Endometrium (tissue), 2 donors: ENCODE measurements at regions not wholly inside any gene's neighbourhood (a gene's known extent, or its start where the extent isn't known, plus 50 kb on each side); places are given as distances from the start of the nearest gene placed in this dataset.
"Not testable (repeated sequence)": the region's sequence is repeated elsewhere in the genome, so short reads cannot be mapped to it uniquely, and the experiment has no call there.

Source experiments
- FAIRE-seq: peaks from 2 replicates; lab custom pipeline; 2012; peaks lifted over from hg19 to GRCh38; lab: Jason Lieb, UNC
- donor health status: control.
- donor health status: control.

DNA sequence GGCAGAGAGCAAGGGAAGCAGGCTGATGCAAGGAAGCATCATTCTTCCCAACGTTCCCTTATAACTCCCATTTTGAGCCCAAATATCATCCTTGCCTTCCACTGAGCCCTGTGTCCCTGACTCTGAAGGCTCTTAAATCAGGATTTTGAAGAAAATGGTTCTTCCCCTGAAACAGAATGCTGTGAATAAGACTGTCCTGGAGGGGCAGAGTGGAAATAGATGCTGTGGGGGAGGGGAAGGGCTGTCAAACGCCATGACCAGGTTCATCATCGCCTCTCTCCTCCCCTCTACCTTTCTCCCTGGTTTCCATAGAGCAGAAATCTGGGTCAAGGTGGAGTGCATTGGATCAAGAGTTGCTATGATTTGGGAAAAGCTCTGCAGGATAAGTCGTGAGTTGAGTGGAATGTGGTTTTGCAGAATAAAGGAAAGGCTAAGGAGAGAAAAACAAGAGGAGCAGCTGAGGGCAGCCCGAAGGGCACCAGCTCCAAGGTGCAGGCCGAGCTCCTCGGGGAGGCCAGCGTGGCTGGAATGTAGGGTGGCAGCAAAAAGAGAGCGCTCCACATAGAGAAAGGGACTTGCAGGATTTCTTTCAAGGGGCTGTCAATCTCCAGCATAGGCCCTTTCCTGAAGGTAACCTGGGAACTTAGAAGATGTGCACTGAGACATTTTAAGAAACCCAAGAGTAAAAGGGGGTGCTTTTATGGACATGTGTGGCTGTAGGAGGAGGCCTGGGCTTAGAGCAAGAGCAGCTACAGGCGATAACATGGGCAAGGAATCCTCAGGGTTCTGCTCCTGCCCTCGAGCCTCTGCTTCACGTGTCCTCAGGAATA is 120.8 kb upstream of the CDYL start:
- FAIRE-seq: no peak

DNA sequence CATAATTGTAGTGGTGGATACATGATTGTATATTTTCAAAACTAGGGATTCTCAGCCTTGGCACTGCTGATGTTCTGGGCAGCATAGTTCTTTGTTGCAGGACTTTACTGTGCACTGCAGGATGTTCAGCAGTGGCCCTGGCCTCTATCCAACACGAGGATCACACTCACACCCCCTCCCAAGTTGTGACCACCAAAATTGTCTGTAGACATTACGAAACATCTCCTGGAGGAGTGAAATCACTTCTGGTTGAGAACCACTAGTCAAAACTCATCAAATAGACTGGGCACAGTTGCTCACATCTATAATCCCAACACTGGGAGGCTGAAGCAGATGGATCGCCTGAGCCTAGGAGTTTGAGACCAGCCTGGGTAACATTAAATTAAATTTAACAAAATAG is 123.1 kb upstream of the CDYL start:
- no peak for FAIRE-seq

DNA sequence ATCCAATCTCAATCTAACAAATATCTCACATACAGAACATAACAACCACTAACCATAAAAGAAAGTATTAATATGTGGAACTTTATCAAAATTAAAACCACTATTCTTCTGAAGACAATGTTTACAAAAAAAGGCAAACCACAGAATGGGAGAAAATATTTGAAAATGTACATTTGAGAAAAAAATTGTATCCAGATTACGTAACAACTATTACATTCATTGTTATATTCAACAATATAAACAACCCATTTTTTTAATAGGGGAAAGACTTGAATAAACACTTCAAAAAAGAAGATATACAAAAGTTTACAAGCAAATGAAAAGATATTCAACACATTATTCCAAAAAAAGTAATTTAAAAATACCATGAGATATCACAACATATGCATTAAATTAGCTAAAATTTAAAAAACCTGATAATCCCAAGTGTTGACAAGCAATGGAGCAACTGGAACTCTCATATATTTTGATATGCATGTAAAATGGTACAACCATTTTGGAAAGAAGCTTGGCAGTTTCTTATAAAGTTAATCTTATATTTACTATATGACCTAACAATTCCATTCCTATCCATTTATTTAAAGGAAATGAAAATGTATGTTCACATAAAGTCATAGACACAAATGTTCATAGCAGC is 124.3 kb upstream of the CDYL start:
- no peak for FAIRE-seq

DNA sequence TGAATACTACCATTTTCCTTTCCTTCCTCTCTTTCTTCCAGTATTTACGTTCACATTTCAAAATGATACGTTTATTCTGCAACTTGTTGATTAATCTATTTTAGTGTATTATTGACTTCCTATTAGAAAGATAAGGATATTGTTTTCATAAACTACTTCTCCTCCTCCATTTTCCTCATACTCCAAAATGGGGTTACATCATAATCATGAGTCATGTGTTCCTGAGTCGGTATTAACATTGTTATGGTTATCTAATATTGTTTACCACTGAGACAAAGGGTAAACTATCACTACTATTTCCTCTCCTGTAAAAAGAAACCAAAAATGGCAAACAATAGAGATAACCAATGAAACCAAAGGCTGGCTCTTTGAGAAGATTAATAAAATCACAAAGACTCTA is 126.5 kb upstream of the CDYL start:
- no peak for FAIRE-seq

DNA sequence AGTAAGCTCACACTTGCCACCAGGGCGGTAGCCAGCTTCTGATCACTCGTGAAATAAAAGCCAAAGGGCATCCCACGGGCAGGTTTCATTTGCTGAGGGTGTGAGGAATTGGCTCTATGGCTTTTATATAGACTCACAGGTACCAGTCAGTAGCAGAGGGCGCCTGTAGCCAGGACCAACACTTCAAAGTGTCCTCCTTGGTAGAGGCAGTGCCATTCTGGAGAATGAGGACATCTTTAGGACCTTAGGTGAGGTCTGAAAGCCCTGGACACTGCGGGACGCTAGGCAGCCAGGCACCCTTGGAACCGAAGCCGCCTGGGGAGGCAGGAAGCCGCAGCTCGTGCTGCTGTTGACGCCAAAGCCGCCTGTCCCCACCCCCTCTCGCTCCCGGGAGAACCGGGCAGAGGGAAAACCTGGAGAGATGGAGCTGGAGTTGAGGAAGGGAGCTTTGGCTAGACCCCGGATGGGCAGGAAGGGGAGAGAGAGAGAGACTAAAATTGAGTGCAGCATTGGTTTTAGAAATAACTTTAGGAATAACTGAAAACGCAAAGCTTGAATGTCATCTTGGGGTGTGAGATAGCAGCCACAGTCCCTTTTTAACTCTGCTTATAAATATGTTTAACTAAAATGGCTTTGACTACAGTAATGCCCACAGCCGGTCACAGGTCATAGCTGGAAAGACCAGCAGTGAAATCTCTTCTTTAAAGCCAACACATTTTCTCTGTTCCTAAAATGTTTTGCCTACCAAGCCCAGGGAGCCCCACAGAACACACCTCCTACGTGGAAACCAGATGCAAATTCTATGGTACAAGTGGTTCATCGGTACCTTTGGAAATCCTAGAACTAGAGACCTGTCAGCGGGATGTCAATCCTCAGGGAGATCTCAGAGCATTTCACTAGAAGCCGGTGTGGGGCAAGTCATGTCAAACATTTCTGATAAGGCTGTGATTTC is 128.5 kb upstream of the CDYL start:
- no peak for FAIRE-seq

DNA sequence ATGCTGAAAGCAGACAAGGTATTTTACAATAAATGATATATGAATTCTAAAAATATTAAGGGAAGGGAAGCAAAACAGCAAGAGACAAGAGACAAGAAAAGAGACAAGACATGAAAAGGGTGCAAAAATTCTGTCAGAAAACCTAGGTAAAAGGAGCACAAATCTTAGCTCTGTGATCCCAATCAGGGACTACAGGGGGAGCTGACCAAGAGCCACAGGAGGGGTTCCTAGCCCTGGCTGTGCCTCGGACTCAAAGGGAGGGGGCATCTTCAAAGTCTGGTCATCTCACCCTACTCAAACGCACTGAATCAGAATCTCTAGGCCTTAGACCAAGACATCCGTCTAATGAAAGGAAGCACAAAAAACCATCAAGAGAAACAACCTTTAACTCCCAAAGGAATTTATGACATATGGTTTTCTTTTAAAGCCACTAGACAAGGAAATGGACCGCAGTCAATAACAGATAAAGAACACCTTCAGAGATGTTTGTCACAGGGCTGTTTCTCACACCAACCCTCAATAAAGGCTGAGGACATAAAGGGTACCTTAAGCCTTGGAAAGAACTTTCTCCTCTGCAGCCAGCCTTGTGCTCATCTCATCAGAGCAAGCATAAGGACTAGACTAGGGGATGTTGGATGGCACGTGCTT is 130.4 kb upstream of the CDYL start:
- FAIRE-seq: no peak

DNA sequence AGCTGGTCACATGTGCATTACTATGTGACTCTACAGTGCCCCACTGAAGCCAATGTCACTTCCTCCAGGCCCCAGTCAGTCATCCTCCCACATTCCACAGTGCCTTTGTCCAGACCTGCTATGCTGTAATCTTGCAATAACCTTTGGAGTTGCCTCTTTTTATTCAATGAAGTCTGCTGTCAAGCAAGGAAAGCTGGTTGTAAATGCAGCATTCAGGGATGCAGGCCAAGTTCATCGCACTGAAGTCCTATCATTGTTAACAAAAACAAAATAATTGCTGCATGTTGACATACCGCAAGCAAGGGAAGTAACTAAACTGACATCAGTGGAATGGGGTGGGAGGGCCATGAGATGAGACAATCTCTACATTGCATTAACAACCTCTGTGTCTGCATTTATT is 131.2 kb upstream of the CDYL start:
- no peak for FAIRE-seq

DNA sequence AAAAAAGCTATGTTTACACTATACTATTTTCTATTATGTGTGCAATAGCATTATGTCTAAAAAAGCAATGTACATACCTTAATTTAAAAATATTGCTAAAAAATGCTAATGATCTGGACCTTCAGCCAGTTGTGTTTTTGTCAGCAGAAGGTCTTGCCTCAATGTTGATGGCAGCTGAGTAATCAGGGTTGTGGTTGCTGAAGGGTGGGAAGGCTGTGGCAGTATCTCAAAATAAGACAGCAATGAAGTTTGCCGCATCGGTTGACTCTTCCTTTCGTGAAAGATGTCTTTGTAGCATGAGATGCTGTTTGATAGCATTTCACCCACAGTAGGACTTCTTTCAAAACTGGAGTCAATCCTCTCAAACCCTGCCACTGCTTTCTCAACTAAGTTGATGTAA is 134.7 kb upstream of the CDYL start:
- FAIRE-seq: no peak

DNA sequence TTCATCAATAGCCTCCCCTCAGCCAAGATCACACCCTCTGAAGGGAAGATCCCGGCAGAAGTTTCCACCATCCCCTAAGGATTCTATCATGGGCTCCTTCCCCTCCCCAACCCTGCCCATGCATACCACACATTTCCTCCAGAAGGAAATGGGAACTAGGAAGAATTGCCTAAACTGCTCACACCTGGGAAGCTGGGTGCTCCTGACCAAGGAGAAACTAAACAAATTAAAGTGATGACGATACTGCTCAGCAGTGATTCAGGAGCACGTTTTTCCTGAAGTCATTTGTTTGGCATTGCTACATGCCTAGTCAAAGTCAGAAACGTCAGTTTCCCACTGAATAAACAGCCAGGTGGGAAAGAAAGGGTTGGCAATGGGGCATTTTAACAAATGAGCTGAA is 136.1 kb upstream of the CDYL start:
- no peak for FAIRE-seq

DNA sequence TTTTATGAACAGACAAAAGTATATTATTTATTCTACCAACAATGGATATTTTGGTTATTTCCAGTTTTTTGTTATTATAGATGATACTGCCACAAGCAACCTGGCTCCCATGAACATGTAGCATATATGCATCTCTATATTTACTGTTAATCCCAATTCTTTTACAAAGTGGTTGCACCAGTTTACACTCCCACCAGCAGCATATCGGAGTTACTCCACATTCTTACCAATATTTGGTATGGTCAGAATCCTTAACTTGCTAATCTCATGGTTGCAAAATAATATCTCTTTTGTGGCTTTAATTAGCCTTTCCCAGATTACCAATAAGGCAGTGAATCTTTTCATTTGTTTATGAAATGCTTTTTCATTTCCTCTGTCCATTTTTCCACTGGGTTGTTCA is 137.6 kb upstream of the CDYL start:
- FAIRE-seq: no peak

DNA sequence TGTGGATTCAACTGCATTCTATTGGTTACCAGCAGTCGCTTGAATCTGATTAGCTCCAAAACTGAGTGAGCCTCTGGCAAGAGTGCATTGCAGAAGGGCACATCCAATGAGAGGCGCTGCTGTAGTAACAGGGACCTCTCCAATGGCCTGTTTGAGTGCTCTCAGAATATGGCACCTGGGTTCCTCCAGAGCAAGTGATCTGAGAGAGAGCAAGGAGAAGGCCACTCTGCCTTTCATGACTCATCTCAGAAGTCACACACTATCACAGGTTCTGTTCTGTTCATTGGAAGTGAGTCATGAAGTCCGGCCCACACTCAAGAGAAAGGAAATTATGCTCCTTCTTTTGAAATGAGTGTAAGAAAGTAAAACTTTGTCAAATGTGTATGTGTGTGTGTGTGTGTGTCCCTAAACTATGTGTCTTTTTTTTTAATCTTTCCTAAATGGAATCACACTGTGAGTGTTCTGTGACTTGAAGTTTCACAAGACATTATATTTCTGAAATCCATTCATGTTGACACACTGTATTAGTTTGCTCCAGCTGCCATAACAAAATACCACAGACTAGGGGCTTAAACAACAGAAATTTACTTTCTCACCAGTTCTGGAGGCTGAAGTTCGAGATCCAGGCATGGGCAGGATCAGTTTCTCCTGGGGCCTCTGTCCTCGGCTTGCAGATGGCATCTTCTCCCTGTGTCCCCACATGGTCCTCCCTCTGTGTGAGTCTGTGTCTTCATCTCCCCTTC is 138.3 kb upstream of the CDYL start:
- no peak for FAIRE-seq

DNA sequence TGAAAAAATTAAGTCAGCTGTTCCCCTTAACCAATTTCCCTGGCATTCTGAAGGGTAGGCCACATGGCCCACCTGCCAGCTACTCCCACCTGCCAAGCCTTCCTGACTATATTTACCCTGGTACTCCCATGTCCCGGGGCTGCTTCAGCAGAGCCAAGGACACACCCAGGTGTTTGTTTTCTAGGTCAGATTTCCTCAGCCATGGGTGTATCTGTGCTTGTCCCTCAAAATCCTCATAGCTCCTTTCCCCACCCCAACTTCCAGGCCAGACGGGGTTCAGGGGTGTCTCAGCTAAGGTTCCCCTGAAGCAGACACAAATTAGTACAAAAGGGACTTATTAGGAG is 139.4 kb upstream of the CDYL start:
- FAIRE-seq: no peak

DNA sequence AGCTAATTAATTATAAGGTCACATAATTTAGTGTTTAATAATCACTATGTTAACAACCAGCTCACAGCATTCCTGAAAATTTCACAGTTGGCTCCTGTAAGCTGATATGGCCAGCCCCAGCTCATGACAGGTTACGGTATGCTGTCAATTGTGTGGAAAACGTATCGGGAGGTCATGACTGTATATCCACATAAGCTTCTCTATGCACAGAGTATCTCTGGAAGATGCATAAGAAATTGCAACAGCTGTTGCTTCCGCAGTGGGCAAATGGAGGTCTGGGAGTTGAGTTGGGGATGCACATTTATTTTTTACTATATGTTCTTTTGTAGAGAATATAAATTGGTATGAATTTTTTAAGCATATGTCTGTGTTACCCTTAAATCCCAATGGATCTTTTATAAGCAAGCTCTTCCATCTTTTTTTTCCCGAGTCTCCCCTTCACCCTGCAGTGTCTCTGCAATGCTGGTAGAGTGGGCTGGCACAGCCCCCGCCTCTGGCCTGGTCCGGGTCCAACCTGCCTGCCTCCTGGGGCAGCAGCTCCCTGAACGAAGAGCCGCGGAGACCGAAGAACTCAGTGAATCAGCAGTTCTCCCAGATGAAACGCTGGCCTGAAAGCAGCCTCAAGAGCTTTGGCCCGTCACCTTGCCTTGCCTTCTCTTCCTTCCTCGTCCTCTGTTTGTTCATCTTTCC is 139.9 kb upstream of the CDYL start:
- FAIRE-seq: no peak

DNA sequence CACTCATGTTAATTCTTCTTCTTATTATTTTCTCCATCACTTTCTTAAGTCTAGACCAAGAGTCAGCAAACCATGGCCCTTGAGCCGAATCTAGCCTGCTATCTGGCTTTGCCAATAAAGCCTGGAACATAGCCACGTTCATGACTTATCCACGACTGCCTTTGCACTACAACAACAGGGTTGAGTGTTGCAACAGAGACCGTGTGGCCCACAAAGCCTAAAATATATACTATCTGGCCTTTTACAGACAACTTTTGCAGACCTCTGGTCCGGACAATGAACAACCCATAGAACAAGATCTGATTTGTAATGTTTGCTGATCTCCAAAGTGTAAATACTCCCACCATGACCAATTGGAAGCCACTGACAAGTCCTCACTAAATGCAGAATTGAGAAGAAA is 140.5 kb upstream of the CDYL start:
- no peak for FAIRE-seq

DNA sequence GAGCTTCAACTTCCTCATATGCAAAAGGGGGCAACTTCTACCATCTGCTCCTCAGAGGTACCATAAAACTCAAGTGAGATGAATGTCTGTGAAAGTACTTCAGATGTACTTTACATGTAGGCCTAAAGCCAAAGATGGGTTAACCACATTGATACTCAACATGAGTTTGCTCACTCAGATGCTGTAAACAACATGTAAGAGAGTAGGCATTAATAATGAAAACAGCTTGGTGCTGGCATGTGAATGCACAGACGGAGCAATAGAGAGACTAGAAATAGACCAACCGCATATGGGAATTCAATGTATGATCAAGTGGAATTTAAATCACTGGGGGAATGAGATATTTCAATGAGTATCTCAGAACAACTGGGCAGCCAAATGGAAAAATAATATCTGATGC is 143.8 kb upstream of the CDYL start:
- no peak for FAIRE-seq

DNA sequence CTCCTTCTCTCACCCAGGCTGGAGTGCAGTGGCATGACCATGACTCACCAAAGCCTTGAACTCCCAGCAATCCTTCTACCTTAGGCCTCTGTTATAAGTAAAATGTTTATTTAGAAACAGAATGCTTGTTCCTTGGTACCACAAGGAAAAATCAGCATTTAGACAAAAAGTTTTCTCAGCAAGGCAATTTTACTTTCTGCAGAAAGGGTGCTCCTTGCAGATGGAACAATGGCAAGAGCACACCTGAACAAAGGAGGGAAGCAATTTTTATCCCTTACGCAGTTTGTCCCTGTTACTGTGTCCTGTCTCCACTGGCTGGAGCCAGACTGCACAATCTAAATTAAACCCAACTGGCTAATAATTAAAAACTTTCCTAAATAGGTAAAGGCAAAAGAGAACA is 146.4 kb upstream of the CDYL start:
- FAIRE-seq: not testable (repeated sequence)

DNA sequence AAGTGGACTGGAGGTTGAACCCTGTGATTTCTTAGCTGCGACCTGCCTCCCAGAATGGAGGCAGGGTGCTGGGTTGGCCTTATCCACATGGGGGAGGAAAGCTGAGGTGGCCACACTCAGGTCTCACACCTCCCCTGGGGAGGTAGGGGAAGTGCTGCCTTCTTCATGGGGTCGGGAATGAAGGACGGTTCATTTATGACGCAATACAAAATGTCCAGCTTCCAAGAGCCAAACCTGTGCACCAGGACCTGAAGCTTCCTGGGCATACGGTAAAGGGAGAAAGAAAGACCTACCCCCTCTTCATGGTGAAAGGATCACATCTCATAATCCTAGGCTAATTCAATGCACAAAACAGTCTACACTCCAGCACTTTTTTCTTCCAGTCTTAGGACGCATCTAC is 150.6 kb upstream of the CDYL start:
- no peak for FAIRE-seq

DNA sequence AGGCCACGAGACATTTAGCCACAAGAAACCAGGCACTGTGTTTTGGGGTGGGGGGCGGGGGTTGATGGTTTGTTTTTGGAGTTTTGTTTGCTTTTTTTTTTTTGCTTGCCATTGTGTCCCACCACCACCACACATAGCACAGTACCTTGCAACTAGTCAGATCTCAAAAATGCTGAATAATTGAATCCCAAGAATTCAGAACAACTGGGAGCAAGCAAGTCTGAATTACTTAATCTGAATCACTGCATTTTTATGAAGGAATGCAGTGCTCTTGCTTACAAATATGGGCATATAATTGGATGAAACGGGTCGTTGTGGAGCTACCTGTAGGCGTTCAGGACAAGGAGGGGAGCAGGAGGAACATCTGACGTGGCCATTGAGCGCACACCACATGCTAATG is 151.5 kb upstream of the CDYL start:
- FAIRE-seq: no peak

DNA sequence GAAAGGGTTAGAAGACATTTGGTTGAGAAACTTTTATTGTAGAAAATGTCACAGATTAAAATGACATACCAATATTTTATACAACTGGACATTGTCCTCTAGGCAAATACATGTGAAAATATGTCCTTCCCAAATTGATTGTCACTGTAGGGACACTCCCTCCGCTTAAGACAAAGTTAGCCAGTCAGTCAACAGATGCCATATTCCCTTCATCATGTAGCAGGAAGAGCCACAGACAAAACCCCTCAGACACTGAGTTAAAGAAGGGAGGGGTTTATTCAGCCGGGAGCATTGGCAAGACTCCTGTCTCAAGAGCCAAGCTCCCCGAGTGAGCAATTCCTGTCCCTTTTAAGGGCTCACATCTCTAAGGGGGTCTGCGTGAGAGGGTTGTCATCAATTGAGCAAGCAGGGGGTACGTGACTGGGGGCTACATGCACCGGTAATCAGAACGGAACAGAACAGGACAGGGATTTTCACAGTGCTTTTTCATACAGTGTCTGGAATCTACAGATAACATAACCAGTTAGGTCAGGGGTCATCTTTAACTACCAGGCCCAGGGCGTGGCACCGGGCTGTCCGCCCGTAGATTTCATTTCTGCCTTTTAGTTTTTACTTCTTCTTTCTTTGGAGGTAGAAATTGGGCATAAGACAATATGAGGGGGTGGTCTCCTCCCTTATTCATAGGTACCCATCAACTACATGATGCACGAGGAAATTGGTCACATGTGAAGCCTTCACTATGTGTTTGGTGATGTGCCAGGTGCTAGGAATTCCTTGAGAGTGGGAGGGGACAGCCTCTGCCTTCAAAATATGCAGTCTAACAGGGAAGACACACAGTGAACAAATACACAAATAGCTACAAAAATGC is 155.7 kb upstream of the CDYL start:
- no peak for FAIRE-seq

DNA sequence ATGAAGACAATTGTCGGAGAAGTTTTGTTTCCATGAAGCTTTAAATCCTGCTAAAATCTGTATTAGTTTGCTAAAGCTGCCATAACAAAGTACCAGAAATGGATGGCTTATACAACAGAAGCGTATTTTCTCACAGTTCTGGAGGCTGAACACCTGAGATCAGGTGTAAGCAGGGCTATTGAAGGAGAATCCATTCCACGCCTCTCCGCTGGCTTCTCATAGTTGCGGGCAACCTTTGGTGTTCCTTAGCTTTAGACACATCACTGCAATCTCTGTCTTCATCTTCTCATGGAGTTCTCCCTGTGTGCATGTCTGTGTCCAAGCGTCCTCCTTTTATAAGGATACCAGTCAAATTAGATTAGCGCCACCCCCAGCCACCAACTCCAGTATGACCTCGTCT is 159.9 kb upstream of the CDYL start:
- FAIRE-seq: no peak
